Fibroblast of mammary gland (primary cell): ENCODE measurements at regions not wholly inside any gene's neighbourhood (a gene's known extent, or its start where the extent isn't known, plus 50 kb on each side); places are given as distances from the start of the nearest gene placed in this dataset.

Experiments
- DNase-seq: peaks from one replicate; pipeline ENCODE4 v3.0.0-alpha.2; 2010; ENCODE audit warnings: low read depth
- H3K4me3 ChIP-seq: 2 replicates; pipeline ENCODE4 v1.5.1; 2011; ENCODE audit warnings: low read depth, mild to moderate bottlenecking, low read length, moderate library complexity; ENCODE audit not compliant: control insufficient read depth
- CTCF ChIP-seq: conservative IDR thresholded peaks from 2 replicates; pipeline ENCODE4 v1.5.1; 2011; ENCODE audit warnings: low read depth, low read length, inconsistent platforms; ENCODE audit not compliant: control insufficient read depth, insufficient read depth

GRCh38 chr3:191961529-191961928 is 500.6 kb downstream of the PYDC2 start:
- no peak for DNase-seq
- no peak for TF ChIP-seq CTCF

GRCh38 chr3:191962324-191962723 is 501.4 kb downstream of the PYDC2 start:
- TF ChIP-seq CTCF = no peak
- DNase-seq = no peak
- H3K4me3 ChIP-seq = no peak overlapping the region

More at GRCh38 chr3:191961529-191961928, 500.6 kb downstream of the PYDC2 start:
- no peak overlapping the region for H3K4me3 ChIP-seq

GRCh38 chr3:191963182-191963581 is 502.2 kb downstream of the PYDC2 start:
- TF ChIP-seq CTCF = no peak
- DNase-seq = peak; percentile 25
- H3K4me3 ChIP-seq = no peak overlapping the region

GRCh38 chr3:191966556-191966955 is 505.6 kb downstream of the PYDC2 start:
- no peak for DNase-seq
- no peak for TF ChIP-seq CTCF
- no peak overlapping the region for H3K4me3 ChIP-seq

- no peak overlapping the region for H3K4me3 ChIP-seq
- no peak for TF ChIP-seq CTCF
- DNase-seq = no peak
Observed at GRCh38 chr3:191968299-191968698, 507.3 kb downstream of the PYDC2 start.

- no peak overlapping the region for H3K4me3 ChIP-seq
- no peak for TF ChIP-seq CTCF
- DNase-seq = no peak
Observed at GRCh38 chr3:191972714-191973398, 511.9 kb downstream of the PYDC2 start.
